RWPE1 (cell line): ENCODE measurements at regions not wholly inside any gene's neighbourhood (a gene's known extent, or its start where the extent isn't known, plus 50 kb on each side); places are given as distances from the start of the nearest gene placed in this dataset.
"Not testable (repeated sequence)": the region's sequence is repeated elsewhere in the genome, so short reads cannot be mapped to it uniquely, and the experiment has no call there.

Experiments
- CTCF ChIA-PET: fragments of 350-600 bp; sonication (Branson Sonifier 250); formaldehyde crosslinking; extraction: SDS; loops from one replicate; lab custom pipeline; 2021; lab: Yijun Ruan, JAX
- POLR2A ChIA-PET: fragments of 400-600 bp; formaldehyde crosslinking; extraction: SDS; loops from one replicate; lab custom pipeline; 2020; ENCODE audit warnings: antibody characterized with exemption; ENCODE audit not compliant: low non-redundant PET; lab: Yijun Ruan, JAX
- DNase-seq: peaks from one replicate; pipeline ENCODE4 v3.0.0; 2012; ENCODE audit warnings: low spot score
- H3K27ac ChIP-seq: fragments of 450-650 bp; 2 replicates; pipeline ENCODE4 v1.5.1; 2017
- CTCF ChIP-seq: fragments of 450-650 bp; conservative IDR thresholded peaks from 2 replicates; pipeline ENCODE4 v1.5.1; 2017; ENCODE audit warnings: low read depth, mild to moderate bottlenecking

GRCh38 chr1:5730272-5731109 lies 261.7 kb downstream of the NPHP4 start:
- no peak for TF ChIP-seq CTCF
- ChIA-PET POLR2A (no interaction called here), CTCF (no interaction called here)
- no peak for DNase-seq
- no peak overlapping the region for H3K27ac ChIP-seq

- no peak for TF ChIP-seq CTCF
- no peak overlapping the region for H3K27ac ChIP-seq
- no peak for DNase-seq
- ChIA-PET POLR2A (no interaction called here), CTCF (no interaction called here)
These were observed 262.5 kb downstream of the NPHP4 start for GRCh38 chr1:5729636-5730145.

GRCh38 chr1:5728663-5729355 lies 263.4 kb downstream of the NPHP4 start:
- ChIA-PET POLR2A (interaction anchor here (0.6 kb wide), 1 partner anchor 55 kb away, joined by 3 read pairs; no protein-coding TSS in a partner anchor), CTCF (interaction anchor here (1.6 kb wide), 1 partner anchor 17 kb away, joined by 6 read pairs; no protein-coding TSS in a partner anchor)
- no peak overlapping the region for H3K27ac ChIP-seq
- DNase-seq: no peak
- no peak for TF ChIP-seq CTCF

DNA sequence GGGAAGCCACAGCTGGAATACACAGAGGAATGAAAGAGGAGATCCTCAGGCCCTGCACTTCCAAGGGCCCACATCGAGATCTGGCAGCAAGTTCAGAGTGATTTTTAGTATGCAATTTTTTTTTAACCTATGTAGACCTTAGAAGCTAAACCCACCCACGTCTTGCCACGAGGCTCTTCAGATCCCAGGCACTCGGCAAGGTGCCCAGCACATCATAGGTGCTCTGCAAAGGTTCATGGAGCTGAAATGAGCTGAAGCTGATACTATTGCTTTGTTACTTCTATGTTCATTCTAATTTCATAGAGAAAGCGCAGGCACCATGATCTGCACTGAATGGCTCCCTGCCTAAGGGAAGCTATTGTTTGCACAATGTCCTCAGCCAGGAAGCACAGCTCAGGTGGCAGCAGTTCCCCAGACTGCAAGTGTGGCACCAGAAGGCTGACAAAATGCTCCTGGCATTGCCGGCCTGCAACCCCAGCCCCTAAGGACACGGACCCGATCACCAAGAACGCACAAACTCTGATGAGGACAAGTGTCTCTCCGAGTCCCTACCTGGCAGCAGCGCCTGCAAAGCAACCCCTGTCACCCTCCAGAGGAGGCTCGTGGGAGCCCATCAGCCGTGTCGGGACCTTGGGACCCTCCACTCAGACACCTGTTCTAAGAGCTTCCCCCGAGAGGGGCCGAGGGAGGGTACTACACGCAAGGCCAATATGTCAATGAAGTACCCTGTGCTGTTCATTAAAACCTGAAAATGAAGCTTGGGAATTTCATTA lies 264.2 kb downstream of the NPHP4 start:
- H3K27ac ChIP-seq: no peak overlapping the region
- CTCF ChIA-PET: interaction anchor here (1.6 kb wide), 1 partner anchor 18 kb away, joined by 6 read pairs; no protein-coding TSS in a partner anchor
- TF ChIP-seq CTCF: no peak
- DNase-seq: no peak
- POLR2A ChIA-PET: interaction anchor here (0.6 kb wide), 1 partner anchor 55 kb away, joined by 3 read pairs; no protein-coding TSS in a partner anchor

GRCh38 chr1:5727191-5727590 lies 265.0 kb downstream of the NPHP4 start:
- CTCF ChIA-PET: no interaction called here
- POLR2A ChIA-PET: no interaction called here

GRCh38 chr1:5726586-5727184 lies 265.5 kb downstream of the NPHP4 start:
- POLR2A ChIA-PET, H3K27ac ChIP-seq, DNase-seq: not testable (repeated sequence)
- CTCF ChIA-PET: interaction anchor here (0.7 kb wide), 1 partner anchor 88 kb away, joined by 3 read pairs; no protein-coding TSS in a partner anchor

More at GRCh38 chr1:5727191-5727590, 265.0 kb downstream of the NPHP4 start:
- no peak for DNase-seq
- no peak overlapping the region for H3K27ac ChIP-seq
- TF ChIP-seq CTCF: no peak
